GM10266 (cell line): ENCODE measurements at regions not wholly inside any gene's neighbourhood (a gene's known extent, or its start where the extent isn't known, plus 50 kb on each side); places are given as distances from the start of the nearest gene placed in this dataset.

Experiments
- DNase-seq: peaks from one replicate; pipeline ENCODE4 v3.0.0; 2012; ENCODE audit errors: extremely low spot score
- CTCF ChIP-seq: IDR thresholded peaks from 2 replicates; pipeline ENCODE4 v1.5.1; 2012; ENCODE audit warnings: mild to moderate bottlenecking, low read depth; ENCODE audit not compliant: control insufficient read depth, insufficient read depth; ENCODE audit errors: missing control alignments

- no peak for DNase-seq
- no peak for TF ChIP-seq CTCF
Measured at GRCh38 chr2:168353251-168353650, 102.8 kb upstream of the CERS6 start.

DNA sequence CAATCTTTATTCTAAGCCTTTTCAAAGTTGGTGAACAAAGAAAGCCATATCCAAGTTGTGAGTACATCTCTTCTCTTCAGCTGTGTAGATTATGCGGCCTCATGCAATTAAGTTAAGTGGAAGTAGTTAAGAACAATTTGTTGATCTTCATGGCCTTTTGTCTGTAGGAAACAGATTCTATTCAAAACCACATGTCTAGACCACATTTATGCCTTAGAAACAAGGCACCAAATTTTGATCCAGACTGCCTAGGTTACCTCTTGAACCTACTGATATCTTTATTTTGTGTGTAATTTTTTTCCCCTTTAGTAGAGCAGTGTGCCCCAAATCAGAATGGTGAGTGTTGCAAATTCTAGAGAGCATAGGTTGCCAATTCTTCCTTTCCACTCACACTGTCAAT lies 101.6 kb upstream of the CERS6 start:
- no peak for DNase-seq
- no peak for TF ChIP-seq CTCF

GRCh38 chr2:168355121-168355520 lies 101.0 kb upstream of the CERS6 start:
- no peak for DNase-seq
- TF ChIP-seq CTCF, result no peak

- DNase-seq, result no peak
- TF ChIP-seq CTCF, result no peak
Measured at GRCh38 chr2:168355779-168356476, 100.1 kb upstream of the CERS6 start.

- no peak for DNase-seq
- TF ChIP-seq CTCF, result no peak
Measured at GRCh38 chr2:168356477-168356835, 99.6 kb upstream of the CERS6 start.

DNA sequence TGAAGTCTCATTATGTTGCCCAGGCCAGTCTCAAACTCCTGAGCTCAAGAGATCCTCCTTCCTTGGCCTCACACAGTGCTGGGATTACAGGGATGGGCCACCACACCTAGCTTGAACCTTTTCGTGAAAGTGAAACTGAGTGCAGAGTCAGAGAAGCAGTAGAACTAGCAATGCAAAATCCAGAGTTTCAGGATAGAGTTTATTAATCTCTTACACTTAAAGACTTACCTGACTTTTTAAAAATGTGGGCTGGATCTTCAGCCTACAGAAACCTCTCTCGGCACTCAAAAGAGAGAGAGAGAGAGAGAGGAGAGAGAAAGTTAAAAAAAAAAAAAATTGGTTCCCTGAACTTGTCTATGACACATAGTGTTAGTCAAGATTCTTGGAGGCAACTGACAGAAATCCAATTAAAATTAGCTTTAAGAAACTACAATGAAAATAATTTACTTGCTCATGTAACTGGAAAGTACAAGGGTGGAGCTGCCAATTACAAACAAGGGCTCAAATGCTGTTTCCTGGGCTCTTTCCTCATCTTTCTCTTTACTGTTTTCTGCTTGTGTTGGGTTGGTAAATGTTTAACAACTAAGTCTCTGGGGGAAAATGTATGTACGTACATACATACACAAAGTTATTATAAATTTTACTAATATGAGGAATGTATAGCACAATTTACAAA lies 98.1 kb upstream of the CERS6 start:
- TF ChIP-seq CTCF, result no peak

GRCh38 chr2:168359082-168359481 lies 97.0 kb upstream of the CERS6 start:
- no peak for DNase-seq
- TF ChIP-seq CTCF, result no peak

More for the DNA sequence above, 98.1 kb upstream of the CERS6 start:
- DNase-seq, result no peak
